ENCODE measurements at regions not wholly inside any gene's neighbourhood (a gene's known extent, or its start where the extent isn't known, plus 50 kb on each side); places are given as distances from the start of the nearest gene placed in this dataset.

GRCh38 chr10:109218207-109218606 is 705.1 kb downstream of the XPNPEP1 start:
- no peak for TF ChIP-seq MAX (CRISPR knock-in tag; IDR thresholded peaks at IDR 0.05)
- no peak for TF ChIP-seq CTCF (IDR thresholded peaks at IDR 0.05)
- no peak for TF ChIP-seq PRRX2 (CRISPR knock-in tag; IDR thresholded peaks at IDR 0.05)
- no peak for TF ChIP-seq NR2C2 (CRISPR knock-in tag; IDR thresholded peaks at IDR 0.05)
- no peak for TF ChIP-seq USF1 (CRISPR knock-in tag; IDR thresholded peaks at IDR 0.05)
- TF ChIP-seq ZNF121 (CRISPR knock-in tag; IDR thresholded peaks at IDR 0.05): no peak
- TF ChIP-seq FOXJ3 (CRISPR knock-in tag; IDR thresholded peaks at IDR 0.05; ENCODE audit: borderline replicate concordance): no peak
- no peak for TF ChIP-seq MYBL2 (CRISPR knock-in tag; IDR thresholded peaks at IDR 0.05)
- no peak for TF ChIP-seq TEAD4 (CRISPR knock-in tag; IDR thresholded peaks at IDR 0.05)
- TF ChIP-seq NR3C1 (CRISPR knock-in tag; conservative IDR thresholded peaks at IDR 0.05; ENCODE audit: low read depth): no peak
- no peak for TF ChIP-seq ETV6 (CRISPR knock-in tag; IDR thresholded peaks at IDR 0.05)
- no peak for TF ChIP-seq OVOL2 (CRISPR knock-in tag; IDR thresholded peaks at IDR 0.05; ENCODE audit: borderline replicate concordance)
- no peak for TF ChIP-seq KAT7 (CRISPR knock-in tag; IDR thresholded peaks at IDR 0.05; ENCODE audit: borderline replicate concordance)
- TF ChIP-seq ZNF281 (CRISPR knock-in tag; IDR thresholded peaks at IDR 0.05): no peak

All from WTC11 (cell line).